NT2/D1 (cell line): ENCODE measurements at regions not wholly inside any gene's neighbourhood (a gene's known extent, or its start where the extent isn't known, plus 50 kb on each side); places are given as distances from the start of the nearest gene placed in this dataset.

Source experiments
- YY1 ChIP-seq: IDR thresholded peaks from 2 replicates; pipeline ENCODE4 v1.6.1; 2011; ENCODE audit not compliant: insufficient read length, insufficient read depth
- ZNF274 ChIP-seq: IDR thresholded peaks from 2 replicates; pipeline ENCODE4 v1.6.1; 2011; ENCODE audit warnings: mild to moderate bottlenecking, low read depth, low read length

DNA sequence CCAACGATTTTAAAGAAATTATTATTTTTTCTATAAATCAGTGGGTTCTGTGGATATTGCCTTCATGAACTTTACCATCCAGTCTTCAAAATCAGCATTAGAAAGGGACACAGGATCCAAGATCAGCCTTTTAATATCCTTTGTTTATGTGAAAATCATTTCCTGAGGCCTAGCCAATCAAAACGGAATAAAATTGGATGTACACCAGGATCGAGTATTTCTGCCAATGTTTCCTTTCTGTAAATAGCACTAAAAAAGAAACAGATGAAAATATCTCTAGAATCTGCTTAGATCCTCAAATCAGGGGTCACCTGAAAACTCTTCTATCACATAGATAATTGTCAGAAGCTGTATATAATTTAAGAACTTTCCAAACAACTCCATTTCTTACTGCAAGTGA lies 1598.5 kb downstream of the LRRC4C start:
- TF ChIP-seq YY1, result no peak
- no peak for TF ChIP-seq ZNF274
